ENCODE measurements at regions not wholly inside any gene's neighbourhood (a gene's known extent, or its start where the extent isn't known, plus 50 kb on each side); places are given as distances from the start of the nearest gene placed in this dataset.

DNA sequence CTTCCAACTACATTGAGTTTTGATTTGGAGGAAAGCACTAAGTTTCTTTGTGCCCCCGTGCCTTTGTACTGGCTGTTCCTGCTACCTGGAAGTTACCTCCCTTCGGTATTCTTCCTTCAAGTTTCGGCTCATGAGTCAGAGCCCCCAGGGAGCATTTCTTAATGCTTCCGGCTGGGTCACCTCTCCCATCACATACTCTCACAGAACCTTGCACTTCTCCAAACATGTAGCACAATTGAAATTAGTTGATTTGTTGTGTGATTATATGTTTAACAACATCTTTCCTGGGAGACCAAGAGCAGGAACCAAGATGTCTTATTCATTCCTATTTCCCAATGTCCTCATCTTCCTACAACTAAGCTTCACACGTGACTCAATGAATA lies 158.6 kb upstream of the CDH5 start (continued):
- TF ChIP-seq TCF12 (IDR thresholded peaks at IDR 0.05; ENCODE audit: low read depth, low read length) (no peak), CHD2 (IDR thresholded peaks at IDR 0.05; ENCODE audit: low read length) (no peak), KDM4A (IDR thresholded peaks at IDR 0.05; ENCODE audit: low read depth, low read length, severe bottlenecking) (no peak), HDAC2 (IDR thresholded peaks at IDR 0.05; ENCODE audit: borderline replicate concordance in 1 of 2, low read depth in 2 of 2, low read length in 2 of 2) (no peak), SIN3A (conservative IDR thresholded peaks at IDR 0.05 in 1 of 2, IDR thresholded peaks at IDR 0.05 in 1 of 2; ENCODE audit: low read depth in 1 of 2, low read length in 2 of 2) (no peak), FOSL1 (IDR thresholded peaks at IDR 0.05; ENCODE audit: insufficient read depth, low read depth, low read length) (no peak)

All from H1 (cell line).